ENCODE measurements at regions not wholly inside any gene's neighbourhood (a gene's known extent, or its start where the extent isn't known, plus 50 kb on each side); places are given as distances from the start of the nearest gene placed in this dataset.

DNA sequence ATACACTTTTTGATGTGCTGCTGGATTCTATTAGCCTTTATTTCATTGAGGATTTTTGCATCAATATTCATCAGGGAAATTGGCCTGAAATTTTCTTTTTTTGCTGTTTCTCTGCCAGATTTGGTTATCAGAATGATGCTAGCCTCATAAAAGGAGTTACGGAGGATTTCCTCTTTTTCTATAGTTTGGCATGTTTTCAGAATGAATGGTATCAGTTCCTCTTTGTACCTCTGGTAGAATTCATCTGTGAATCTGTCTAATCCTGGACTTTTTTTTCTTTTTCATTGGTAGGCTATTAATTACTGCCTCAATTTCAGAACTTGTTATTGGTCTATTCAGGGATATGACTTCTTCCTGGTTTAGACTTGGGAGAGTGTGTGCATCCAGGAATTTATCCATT is 70.6 kb upstream of the RBMY1B start:
- TF ChIP-seq, protein P1, sequence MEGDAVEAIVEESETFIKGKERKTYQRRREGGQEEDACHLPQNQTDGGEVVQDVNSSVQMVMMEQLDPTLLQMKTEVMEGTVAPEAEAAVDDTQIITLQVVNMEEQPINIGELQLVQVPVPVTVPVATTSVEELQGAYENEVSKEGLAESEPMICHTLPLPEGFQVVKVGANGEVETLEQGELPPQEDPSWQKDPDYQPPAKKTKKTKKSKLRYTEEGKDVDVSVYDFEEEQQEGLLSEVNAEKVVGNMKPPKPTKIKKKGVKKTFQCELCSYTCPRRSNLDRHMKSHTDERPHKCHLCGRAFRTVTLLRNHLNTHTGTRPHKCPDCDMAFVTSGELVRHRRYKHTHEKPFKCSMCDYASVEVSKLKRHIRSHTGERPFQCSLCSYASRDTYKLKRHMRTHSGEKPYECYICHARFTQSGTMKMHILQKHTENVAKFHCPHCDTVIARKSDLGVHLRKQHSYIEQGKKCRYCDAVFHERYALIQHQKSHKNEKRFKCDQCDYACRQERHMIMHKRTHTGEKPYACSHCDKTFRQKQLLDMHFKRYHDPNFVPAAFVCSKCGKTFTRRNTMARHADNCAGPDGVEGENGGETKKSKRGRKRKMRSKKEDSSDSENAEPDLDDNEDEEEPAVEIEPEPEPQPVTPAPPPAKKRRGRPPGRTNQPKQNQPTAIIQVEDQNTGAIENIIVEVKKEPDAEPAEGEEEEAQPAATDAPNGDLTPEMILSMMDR (IDR thresholded peaks at IDR 0.05; ENCODE audit: low read depth, low read length, missing input control): no peak
- TF ChIP-seq, protein P2, sequence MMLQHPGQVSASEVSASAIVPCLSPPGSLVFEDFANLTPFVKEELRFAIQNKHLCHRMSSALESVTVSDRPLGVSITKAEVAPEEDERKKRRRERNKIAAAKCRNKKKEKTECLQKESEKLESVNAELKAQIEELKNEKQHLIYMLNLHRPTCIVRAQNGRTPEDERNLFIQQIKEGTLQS (IDR thresholded peaks at IDR 0.05): no peak
- no peak for TF ChIP-seq SP1 (IDR thresholded peaks at IDR 0.05)
- no peak for TF ChIP-seq MAX (IDR thresholded peaks at IDR 0.05)
- no peak for TF ChIP-seq RAD21 (IDR thresholded peaks at IDR 0.05)
- no peak for TF ChIP-seq NR2F2 (IDR thresholded peaks at IDR 0.05)
- TF ChIP-seq YY1 (IDR thresholded peaks at IDR 0.05): no peak
- TF ChIP-seq, protein P3, sequence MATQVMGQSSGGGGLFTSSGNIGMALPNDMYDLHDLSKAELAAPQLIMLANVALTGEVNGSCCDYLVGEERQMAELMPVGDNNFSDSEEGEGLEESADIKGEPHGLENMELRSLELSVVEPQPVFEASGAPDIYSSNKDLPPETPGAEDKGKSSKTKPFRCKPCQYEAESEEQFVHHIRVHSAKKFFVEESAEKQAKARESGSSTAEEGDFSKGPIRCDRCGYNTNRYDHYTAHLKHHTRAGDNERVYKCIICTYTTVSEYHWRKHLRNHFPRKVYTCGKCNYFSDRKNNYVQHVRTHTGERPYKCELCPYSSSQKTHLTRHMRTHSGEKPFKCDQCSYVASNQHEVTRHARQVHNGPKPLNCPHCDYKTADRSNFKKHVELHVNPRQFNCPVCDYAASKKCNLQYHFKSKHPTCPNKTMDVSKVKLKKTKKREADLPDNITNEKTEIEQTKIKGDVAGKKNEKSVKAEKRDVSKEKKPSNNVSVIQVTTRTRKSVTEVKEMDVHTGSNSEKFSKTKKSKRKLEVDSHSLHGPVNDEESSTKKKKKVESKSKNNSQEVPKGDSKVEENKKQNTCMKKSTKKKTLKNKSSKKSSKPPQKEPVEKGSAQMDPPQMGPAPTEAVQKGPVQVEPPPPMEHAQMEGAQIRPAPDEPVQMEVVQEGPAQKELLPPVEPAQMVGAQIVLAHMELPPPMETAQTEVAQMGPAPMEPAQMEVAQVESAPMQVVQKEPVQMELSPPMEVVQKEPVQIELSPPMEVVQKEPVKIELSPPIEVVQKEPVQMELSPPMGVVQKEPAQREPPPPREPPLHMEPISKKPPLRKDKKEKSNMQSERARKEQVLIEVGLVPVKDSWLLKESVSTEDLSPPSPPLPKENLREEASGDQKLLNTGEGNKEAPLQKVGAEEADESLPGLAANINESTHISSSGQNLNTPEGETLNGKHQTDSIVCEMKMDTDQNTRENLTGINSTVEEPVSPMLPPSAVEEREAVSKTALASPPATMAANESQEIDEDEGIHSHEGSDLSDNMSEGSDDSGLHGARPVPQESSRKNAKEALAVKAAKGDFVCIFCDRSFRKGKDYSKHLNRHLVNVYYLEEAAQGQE (IDR thresholded peaks at IDR 0.05): no peak
- TF ChIP-seq JUND (IDR thresholded peaks at IDR 0.05): no peak
- no peak for TF ChIP-seq TAF1 (conservative IDR thresholded peaks at IDR 0.05)
- TF ChIP-seq FOXA1 (IDR thresholded peaks at IDR 0.05): no peak
- no peak for TF ChIP-seq EGR1 (IDR thresholded peaks at IDR 0.05; ENCODE audit: low read depth in 2 of 2)
